Astrocyte of the spinal cord (primary cell): ENCODE measurements at regions not wholly inside any gene's neighbourhood (a gene's known extent, or its start where the extent isn't known, plus 50 kb on each side); places are given as distances from the start of the nearest gene placed in this dataset.
A peak's percentile ranks its signal among the peaks of the same experiment; 100 is the strongest.

ENCODE experiments used
- DNase-seq: peaks from one replicate; pipeline ENCODE4 v3.0.0; 2011; ENCODE audit warnings: low read depth, low spot score
- H3K4me3 ChIP-seq: 2 replicates; pipeline ENCODE4 v1.5.1; 2011; ENCODE audit warnings: low read depth, mild to moderate bottlenecking, low read length, moderate library complexity
- CTCF ChIP-seq: IDR thresholded peaks from 2 replicates; pipeline ENCODE4 v1.5.1; 2012; ENCODE audit warnings: low read depth, mild to moderate bottlenecking, low read length, inconsistent platforms
- in situ Hi-C: cut with HindIII; loops from 2 replicates; pipeline ENCODE4 v1.10.0; 2017; ENCODE audit warnings: low sequenced_read_pairs

- no peak overlapping the region for H3K4me3 ChIP-seq
- no peak for TF ChIP-seq CTCF
- DNase-seq: peak; percentile 59
- in situ Hi-C loops: no loop called here
Observed at GRCh38 chr4:148787831-148788477, 345.7 kb upstream of the NR3C2 start.

DNA sequence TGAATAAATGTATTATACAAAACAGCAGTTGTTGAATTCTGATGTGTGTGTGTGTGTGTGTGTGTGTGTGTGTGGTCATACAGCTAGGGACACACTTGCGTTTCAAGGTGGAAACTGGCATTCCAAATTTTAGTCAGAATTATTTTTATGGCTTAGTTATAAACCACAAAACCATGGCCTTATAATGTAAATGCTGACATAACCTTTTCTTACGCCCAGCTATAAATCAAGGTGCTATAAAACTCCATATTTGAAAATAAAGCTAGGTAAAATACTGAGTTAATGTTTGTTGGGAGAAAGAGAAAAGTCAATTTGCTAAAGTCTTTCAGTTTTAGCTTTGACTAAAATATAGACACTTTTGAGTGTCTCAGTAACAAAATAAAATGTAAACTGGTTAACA is 345.1 kb upstream of the NR3C2 start:
- TF ChIP-seq CTCF: no peak
- in situ Hi-C loops: no loop called here
- H3K4me3 ChIP-seq: no peak overlapping the region
- DNase-seq: no peak

GRCh38 chr4:148786699-148787098 is 344.5 kb upstream of the NR3C2 start:
- in situ Hi-C loops: no loop called here
- DNase-seq: no peak
- TF ChIP-seq CTCF: no peak
- no peak overlapping the region for H3K4me3 ChIP-seq

DNA sequence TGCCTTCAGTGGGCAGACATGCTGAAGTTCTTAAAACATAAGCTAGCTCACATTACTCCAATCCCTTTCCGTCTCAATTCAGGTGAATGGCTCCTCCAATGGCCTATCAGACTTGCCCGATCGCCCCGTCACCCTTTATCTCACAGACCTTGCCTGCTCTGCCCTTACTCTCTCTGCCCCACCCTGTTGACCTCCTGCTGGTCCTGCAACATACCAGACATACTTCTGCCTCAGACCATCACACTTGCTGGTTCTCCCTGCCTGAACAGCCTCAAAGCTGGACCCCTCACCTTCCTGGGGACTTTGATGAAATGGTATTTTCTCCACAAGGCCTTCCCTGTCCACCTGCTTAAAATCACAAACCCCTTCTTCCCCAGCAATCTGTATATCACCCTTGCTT is 340.1 kb upstream of the NR3C2 start:
- H3K4me3 ChIP-seq: no peak overlapping the region
- no peak for DNase-seq
- TF ChIP-seq CTCF: no peak
- in situ Hi-C loops: no loop called here

DNA sequence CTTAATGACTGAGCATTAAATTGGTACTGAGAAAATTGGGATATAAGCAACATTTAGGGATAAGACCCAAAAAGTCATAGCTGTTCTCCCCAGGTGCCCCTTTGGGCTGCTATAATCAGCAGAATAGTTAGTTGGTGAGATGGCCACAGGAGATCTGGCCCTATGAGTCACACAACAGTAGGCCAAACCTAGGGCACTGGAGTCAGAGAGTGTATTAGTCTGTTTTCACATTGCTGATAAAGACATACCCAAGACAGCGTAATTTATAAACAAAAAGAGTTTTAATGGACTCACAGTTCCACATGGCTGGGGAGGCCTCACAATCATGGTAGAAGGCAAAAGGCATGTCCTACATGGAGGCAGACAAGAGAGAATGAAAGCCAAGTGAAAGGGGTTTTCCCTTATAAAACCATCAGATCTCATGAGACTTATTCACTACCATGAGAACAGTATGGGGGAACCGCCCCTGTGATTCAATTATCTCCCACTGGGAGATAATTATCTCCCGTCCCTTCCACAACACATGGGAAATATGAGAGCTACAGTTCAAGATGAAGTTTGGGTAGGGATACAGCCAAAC is 338.3 kb upstream of the NR3C2 start:
- in situ Hi-C loops: no loop called here
- no peak for TF ChIP-seq CTCF
- H3K4me3 ChIP-seq: no peak overlapping the region
- no peak for DNase-seq

GRCh38 chr4:148779771-148780170 is 337.6 kb upstream of the NR3C2 start:
- no peak for TF ChIP-seq CTCF
- no peak overlapping the region for H3K4me3 ChIP-seq
- in situ Hi-C loops: no loop called here
- no peak for DNase-seq
